NCI-H128 (cell line): ENCODE measurements at regions not wholly inside any gene's neighbourhood (a gene's known extent, or its start where the extent isn't known, plus 50 kb on each side); places are given as distances from the start of the nearest gene placed in this dataset.
A peak's percentile ranks its signal among the peaks of the same experiment; 100 is the strongest.

Source experiments
- DNase-seq: peaks from one replicate; lab custom pipeline; 2025; ENCODE audit not compliant: unreplicated experiment; lab: John Stamatoyannopoulos, UW

GRCh38 chr1:57683037-57683942 is 259.4 kb upstream of the DAB1 start:
- DNase-seq, result no peak

GRCh38 chr1:57678138-57678537 is 254.3 kb upstream of the DAB1 start:
- DNase-seq, result peak; percentile 92

- DNase-seq, result no peak
These were observed 251.9 kb upstream of the DAB1 start for GRCh38 chr1:57675776-57676175.

DNA sequence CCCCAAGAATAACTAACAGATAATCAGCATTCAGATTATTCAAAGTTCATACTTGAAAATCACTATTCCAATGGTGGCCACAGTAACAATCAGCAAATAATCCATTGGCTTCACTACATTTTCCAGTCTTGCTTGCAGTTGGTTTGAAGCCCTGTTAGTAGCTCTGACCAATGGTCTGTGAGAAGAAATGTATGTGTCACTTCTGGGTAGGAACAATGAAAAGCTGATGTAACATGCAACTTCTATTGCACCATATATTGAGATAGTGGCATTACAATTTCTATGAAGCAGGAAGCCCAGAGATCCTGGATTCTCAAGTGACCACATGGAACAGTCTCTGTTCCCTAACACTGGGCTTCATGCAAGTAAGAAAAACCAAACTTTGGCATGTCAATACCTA is 250.9 kb upstream of the DAB1 start:
- DNase-seq, result no peak

- no peak for DNase-seq
These were observed 248.7 kb upstream of the DAB1 start for GRCh38 chr1:57672346-57673140.

- no peak for DNase-seq
These were observed 247.9 kb upstream of the DAB1 start for GRCh38 chr1:57671750-57672149.

GRCh38 chr1:57659804-57660203 is 235.9 kb upstream of the DAB1 start:
- DNase-seq, result no peak

DNA sequence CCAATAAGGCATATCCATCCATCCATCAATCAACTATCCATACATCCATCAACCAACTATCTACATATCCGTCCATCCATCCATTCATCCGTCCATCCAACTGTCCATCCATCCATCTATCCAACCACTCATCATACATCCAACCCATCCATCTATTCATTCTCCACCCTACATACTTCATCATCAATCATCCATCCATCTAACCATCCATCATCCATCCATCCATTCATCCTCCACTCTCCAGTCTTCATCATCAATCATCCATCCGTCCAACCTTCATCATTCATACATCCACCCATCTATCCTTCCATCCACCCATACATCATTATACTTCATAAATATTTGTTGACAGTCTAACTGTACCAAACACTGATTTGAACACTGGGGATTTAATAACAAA is 231.3 kb upstream of the DAB1 start:
- DNase-seq, result no peak

- no peak for DNase-seq
These were observed 220.8 kb upstream of the DAB1 start for GRCh38 chr1:57644667-57645066.

DNA sequence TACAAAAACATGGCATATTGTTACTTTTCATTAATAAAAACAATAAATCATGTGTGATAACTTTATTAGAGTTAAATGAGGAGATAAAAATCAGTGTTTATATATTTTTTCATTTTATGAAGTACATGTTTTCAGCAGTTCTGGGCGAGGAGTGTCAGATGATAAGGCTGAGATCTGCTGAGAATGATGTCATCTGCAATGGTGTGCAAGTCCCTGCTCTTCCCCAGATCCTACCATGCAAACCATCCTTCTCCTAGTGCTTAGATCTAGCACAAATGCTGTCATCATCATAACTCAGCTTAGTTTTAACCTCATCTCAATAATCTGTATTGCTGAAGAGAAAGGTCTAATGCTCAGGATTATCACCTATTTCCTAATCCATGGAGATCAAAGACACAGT is 214.4 kb upstream of the DAB1 start:
- DNase-seq, result no peak

GRCh38 chr1:57637155-57637554 is 213.3 kb upstream of the DAB1 start:
- no peak for DNase-seq

- DNase-seq, result no peak
These were observed 210.0 kb upstream of the DAB1 start for GRCh38 chr1:57633881-57634280.

GRCh38 chr1:57633056-57633455 is 209.2 kb upstream of the DAB1 start:
- no peak for DNase-seq

DNA sequence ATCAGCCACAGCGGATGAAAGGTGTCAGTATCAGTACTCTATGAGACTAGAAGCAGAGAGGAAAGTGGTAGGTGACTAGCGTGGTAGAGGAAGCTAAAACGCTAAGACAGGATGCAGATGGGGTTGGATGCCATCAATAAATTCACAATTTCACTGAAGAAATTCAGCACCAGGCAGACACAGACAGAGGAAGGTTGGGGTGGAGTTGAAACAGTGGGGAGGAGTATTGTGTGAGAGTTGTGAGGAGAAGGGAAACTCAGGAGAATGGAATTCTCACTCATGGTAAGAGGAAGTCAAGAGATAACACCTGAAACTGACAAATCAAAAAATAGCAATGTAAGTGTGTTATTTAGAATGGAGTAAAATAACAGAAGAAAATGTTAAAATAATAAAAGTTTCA is 208.5 kb upstream of the DAB1 start:
- DNase-seq, result no peak

GRCh38 chr1:57627612-57628011 is 203.8 kb upstream of the DAB1 start:
- no peak for DNase-seq

GRCh38 chr1:57623791-57624538 is 200.1 kb upstream of the DAB1 start:
- no peak for DNase-seq

DNA sequence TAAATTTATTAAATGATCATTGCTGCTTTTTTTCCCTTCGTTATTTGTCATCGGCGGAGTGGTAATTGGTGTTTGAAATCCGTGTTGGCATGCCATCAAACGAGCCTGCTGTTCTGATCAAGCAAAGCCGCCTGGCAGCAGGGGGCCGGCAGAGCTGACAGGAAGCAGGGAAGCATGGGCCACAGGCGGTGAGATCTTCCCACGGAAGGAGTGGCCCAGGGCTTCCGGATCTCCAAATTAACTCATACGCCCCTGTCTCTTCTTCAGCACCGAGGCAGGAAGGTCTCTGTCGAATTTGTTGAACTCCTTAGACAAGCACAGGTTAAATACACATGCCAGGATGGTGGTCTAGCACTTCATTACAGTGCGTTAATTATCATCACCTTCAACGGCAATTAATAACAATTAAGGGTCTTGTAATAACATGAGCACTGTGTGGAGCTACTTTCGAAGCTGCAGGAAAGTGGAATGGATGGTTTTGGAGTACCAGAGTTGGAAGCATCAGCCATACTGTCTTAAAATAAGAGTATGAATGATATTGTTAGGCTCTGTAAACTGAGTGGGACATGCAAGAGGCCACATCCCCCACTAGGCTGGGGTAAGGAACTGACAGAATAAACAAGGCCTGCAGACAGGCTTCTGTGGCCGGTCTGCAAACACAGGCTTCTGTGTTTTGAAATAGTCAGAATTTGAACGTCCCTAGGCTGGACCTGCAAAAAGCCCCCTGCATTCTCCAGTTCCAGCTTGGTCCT is 199.4 kb upstream of the DAB1 start:
- DNase-seq, result no peak

DNA sequence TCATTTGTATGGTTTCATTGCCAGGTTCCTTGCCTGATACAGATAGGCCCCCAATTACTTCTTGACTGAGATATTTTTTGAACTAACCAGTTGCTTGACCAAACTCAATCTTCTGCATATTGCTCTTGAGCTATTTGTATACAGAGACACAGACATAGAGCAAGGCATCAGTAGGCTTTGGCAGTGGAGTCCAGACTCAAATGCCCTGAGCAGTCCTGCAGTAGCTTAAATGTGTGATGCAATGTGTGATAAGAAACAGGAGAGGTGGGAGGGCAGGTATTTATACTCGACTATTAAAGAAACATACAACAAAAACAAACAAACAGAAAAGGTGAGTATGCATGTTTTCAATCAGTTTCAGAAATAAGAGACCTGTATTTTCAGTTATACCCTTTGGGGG is 197.9 kb upstream of the DAB1 start:
- no peak for DNase-seq

- no peak for DNase-seq
These were observed 196.7 kb upstream of the DAB1 start for GRCh38 chr1:57620605-57621004.

- no peak for DNase-seq
These were observed 193.1 kb upstream of the DAB1 start for GRCh38 chr1:57616921-57617320.

GRCh38 chr1:57615956-57616355 is 192.1 kb upstream of the DAB1 start:
- DNase-seq, result no peak
